IMR-90 (cell line): ENCODE measurements at regions not wholly inside any gene's neighbourhood (a gene's known extent, or its start where the extent isn't known, plus 50 kb on each side); places are given as distances from the start of the nearest gene placed in this dataset.

ENCODE experiments used
- ATAC-seq: fragments of 200-7000 bp; cut with Tn5 transposase; 2 replicates; pipeline ENCODE4 v1.9.1; 2020; ENCODE audit warnings: low read depth, mild to moderate bottlenecking, moderate library complexity
- BruUV-seq: library from RNA; stranded (reverse); fragments of 400-500 nt; replicated peaks from 2 replicates; lab custom pipeline; 2021; lab: Mats Ljungman, UMichigan
- CTCF ChIA-PET: fragments of 300-600 bp; formaldehyde crosslinking; extraction: SDS; loops from one replicate; lab custom pipeline; 2021; ENCODE audit warnings: antibody characterized with exemption; lab: Yijun Ruan, JAX
- POLR2A ChIA-PET: fragments of 300-600 bp; sonication (Branson Sonifier 250); formaldehyde crosslinking; loops from one replicate; lab custom pipeline; 2022; ENCODE audit warnings: antibody characterized with exemption; ENCODE audit not compliant: unreplicated experiment; lab: Charles Lee
- DNase-seq: peaks from one replicate; pipeline ENCODE4 v3.0.0; 2013
- H2AFZ ChIP-seq: replicated peaks from 2 replicates; pipeline ENCODE3; 2013; ENCODE audit warnings: low read length, mild to moderate bottlenecking; ENCODE audit not compliant: poor library complexity
- H2AK5ac ChIP-seq: 2 replicates; pipeline ENCODE4 v1.6.1; 2013; ENCODE audit warnings: low read depth, low read length, inconsistent platforms
- H2AK9ac ChIP-seq: replicated peaks from 2 replicates; pipeline ENCODE3; 2013; ENCODE audit warnings: mild to moderate bottlenecking, low read depth, low read length, moderate library complexity; ENCODE audit not compliant: poor library complexity
- H2BK120ac ChIP-seq: 2 replicates; pipeline ENCODE4 v1.6.1; 2013; ENCODE audit warnings: low read depth, low read length, inconsistent platforms
- H2BK15ac ChIP-seq: 3 replicates; pipeline ENCODE4 v1.6.1; 2013; ENCODE audit warnings: low read depth, low read length, inconsistent platforms
- H2BK20ac ChIP-seq: 2 replicates; pipeline ENCODE4 v1.6.1; 2013; ENCODE audit warnings: low read depth, mild to moderate bottlenecking, inconsistent platforms, low read length, moderate library complexity
- H2BK5ac ChIP-seq: 2 replicates; pipeline ENCODE4 v1.6.1; 2013; ENCODE audit warnings: mild to moderate bottlenecking, low read depth, low read length, inconsistent platforms; ENCODE audit not compliant: poor library complexity, severe bottlenecking
- H3K14ac ChIP-seq: replicated peaks from 2 replicates; pipeline ENCODE4 v1.6.1; 2013; ENCODE audit warnings: low read depth, low read length, inconsistent platforms
- H3K18ac ChIP-seq: 2 replicates; pipeline ENCODE4 v1.6.1; 2013; ENCODE audit warnings: low read depth, low read length, control low read depth
- H3K23ac ChIP-seq: 2 replicates; pipeline ENCODE4 v1.6.1; 2013; ENCODE audit warnings: low read depth, low read length, inconsistent platforms
- H3K27ac ChIP-seq: 2 replicates; pipeline ENCODE4 v1.5.1; 2013; ENCODE audit warnings: mild to moderate bottlenecking, control low read depth, low read length; ENCODE audit not compliant: insufficient read depth
- H3K27me3 ChIP-seq: 2 replicates; pipeline ENCODE4 v1.6.1; 2013; ENCODE audit warnings: low read length; ENCODE audit not compliant: control insufficient read depth, insufficient read depth
- H3K36me3 ChIP-seq: 2 replicates; pipeline ENCODE4 v1.6.1; 2013; ENCODE audit warnings: low read length, mixed read lengths; ENCODE audit not compliant: control insufficient read depth, insufficient read depth
- H3K4ac ChIP-seq: 2 replicates; pipeline ENCODE4 v1.6.1; 2013; ENCODE audit warnings: low read depth, low read length, inconsistent platforms
- H3K4me1 ChIP-seq: 2 replicates; pipeline ENCODE4 v1.6.1; 2013; ENCODE audit warnings: low read length, mixed read lengths; ENCODE audit not compliant: control insufficient read depth, insufficient read depth
- H3K4me2 ChIP-seq: 2 replicates; pipeline ENCODE4 v1.6.1; 2013; ENCODE audit warnings: low read depth, mild to moderate bottlenecking, control low read depth, low read length, moderate library complexity
- H3K4me3 ChIP-seq: 2 replicates; pipeline ENCODE4 v1.5.1; 2013; ENCODE audit warnings: low read depth, mild to moderate bottlenecking, control low read depth, low read length, moderate library complexity; ENCODE audit not compliant: insufficient read depth
- H3K56ac ChIP-seq: 2 replicates; pipeline ENCODE4 v1.6.1; 2013; ENCODE audit warnings: low read length, inconsistent platforms; ENCODE audit not compliant: insufficient read depth; ENCODE audit errors: extremely low read depth
- H3K79me1 ChIP-seq, 2 experiments: 2 replicates each; pipeline ENCODE4 v1.6.1; 2013; ENCODE audit warnings: low read length in 2 of 2, inconsistent platforms in 1 of 2, low read depth in 1 of 2
- H3K9ac ChIP-seq: 2 replicates; pipeline ENCODE4 v1.6.1; 2013; ENCODE audit warnings: low read depth, low read length, control low read depth
- H3K9me1 ChIP-seq: 2 replicates; pipeline ENCODE4 v1.6.1; 2013; ENCODE audit warnings: low read length, inconsistent platforms; ENCODE audit not compliant: insufficient read depth
- H3K9me3 ChIP-seq: 2 replicates; pipeline ENCODE4 v1.6.1; 2013; ENCODE audit warnings: low read length; ENCODE audit not compliant: control insufficient read depth, insufficient read depth
- H4K20me1 ChIP-seq: 2 replicates; pipeline ENCODE4 v1.6.1; 2013; ENCODE audit warnings: low read length, inconsistent platforms; ENCODE audit not compliant: insufficient read depth
- H4K5ac ChIP-seq: 2 replicates; pipeline ENCODE4 v1.6.1; 2013; ENCODE audit warnings: mild to moderate bottlenecking, low read depth, low read length, control low read depth
- H4K8ac ChIP-seq, 2 experiments: 2 replicates each; pipeline ENCODE4 v1.6.1; 2013; ENCODE audit warnings: low read depth in 2 of 2, low read length in 2 of 2, control low read depth in 1 of 2, inconsistent platforms in 1 of 2
- H4K91ac ChIP-seq: 2 replicates; pipeline ENCODE4 v1.6.1; 2013; ENCODE audit warnings: low read depth, low read length, inconsistent platforms; ENCODE audit not compliant: insufficient read depth
- BHLHE40 ChIP-seq: fragments of 150-350 bp; IDR thresholded peaks from 2 replicates; pipeline ENCODE4 v1.6.1; 2016; ENCODE audit warnings: mild to moderate bottlenecking, low read depth, low read length
- ELK1 ChIP-seq: fragments of 150-350 bp; IDR thresholded peaks from 2 replicates; pipeline ENCODE4 v1.6.1; 2016; ENCODE audit warnings: low read depth, mild to moderate bottlenecking, low read length, moderate library complexity, borderline replicate concordance
- FOS ChIP-seq: fragments of 150-350 bp; IDR thresholded peaks from 2 replicates; pipeline ENCODE4 v1.6.1; 2016; ENCODE audit warnings: low read depth, low read length
- MAFK ChIP-seq: IDR thresholded peaks from 2 replicates; pipeline ENCODE4 v1.6.1; 2012; ENCODE audit warnings: low read depth, low read length, improper control_type of control experiment
- MAZ ChIP-seq: IDR thresholded peaks from 2 replicates; pipeline ENCODE4 v1.6.1; 2012; ENCODE audit warnings: low read depth, mild to moderate bottlenecking, low read length, improper control_type of control experiment, moderate library complexity, borderline replicate concordance
- MXI1 ChIP-seq: IDR thresholded peaks from 2 replicates; pipeline ENCODE4 v1.6.1; 2012; ENCODE audit warnings: low read depth, mild to moderate bottlenecking, low read length, moderate library complexity, borderline replicate concordance
- RAD21 ChIP-seq: IDR thresholded peaks from 2 replicates; pipeline ENCODE4 v1.6.1; 2012; ENCODE audit warnings: low read length, improper control_type of control experiment
- WGBS, 2 experiments: methylation state at CpG; one replicate each; pipeline versions ENCODE4 v1.1.5 to v1.1.7; 2013; ENCODE audit warnings: missing lambda C conversion rate in 2 of 2; ENCODE audit not compliant: insufficient read length in 1 of 2; ENCODE audit errors: extremely low coverage in 2 of 2; 5-methylcytosine and 5-hydroxymethylcytosine counted together
- dilution Hi-C: fragments of 300-500 bp; cut with HindIII; formaldehyde crosslinking; loops from one replicate; pipeline ENCODE4 v1.14.3; 2018; ENCODE audit warnings: low sequenced_read_pairs; ENCODE audit not compliant: unreplicated experiment
- in situ Hi-C: fragments of 300-500 bp; cut with MboI; formaldehyde crosslinking; loops from 3 replicates; pipeline ENCODE4 v1.14.3; 2019; ENCODE audit warnings: low sequenced_read_pairs, inconsistent platforms, mixed read lengths
- intact Hi-C: fragments of 100-400 bp; cut with micrococcal nuclease; formaldehyde crosslinking; loops from 2 replicates; pipeline ENCODE4 v1.10.0; 2022

- Histone ChIP-seq H3K14ac (peak overlapping the region; percentile 44; the same call in 1 of the 2 replicates), H3K79me1 (peaks cover 0 to 10% of the 10 kb centered on the region in 2 experiments; a peak in 1 of 4 replicates), H3K4ac (peak overlapping the region; percentile 11; the same call in 1 of the 2 replicates), H3K4me3 (no peak overlapping the region), H2AK9ac (no peak overlapping the region), H2BK20ac (peak overlapping the region; percentile 63; the same call in 1 of the 2 replicates), H3K4me1 (peaks cover 9% of the 10 kb centered on the region), H3K56ac (no peak overlapping the region), H2AFZ (peak overlapping the region; percentile 62), H4K8ac (peak overlapping the region; percentile 1 to 59; a peak in 2 of 4 replicates), H3K9me1 (peaks cover 13% of the 10 kb centered on the region), H2BK5ac (peak overlapping the region; percentile 52), H2BK120ac (peak overlapping the region; percentile 69), H3K9me3 (no peaks in the 10 kb centered on the region), H3K23ac (no peak overlapping the region), H4K91ac (peak overlapping the region; percentile 39; the same call in 1 of the 2 replicates), H2AK5ac (peak overlapping the region; percentile 72; the same call in 1 of the 2 replicates), H2BK15ac (peak overlapping the region; percentile 8; the same call in 2 of the 3 replicates), H3K4me2 (no peak overlapping the region), H3K27me3 (no peaks in the 10 kb centered on the region), H3K27ac (no peak overlapping the region), H3K9ac (no peak overlapping the region), H3K36me3 (no peaks in the 10 kb centered on the region), H3K18ac (peak overlapping the region; percentile 8; the same call in 1 of the 2 replicates), H4K5ac (peak overlapping the region; percentile 23; the same call in 1 of the 2 replicates), H4K20me1 (no peaks in the 10 kb centered on the region)
- ChIA-PET CTCF (interaction anchor here (0.9 to 1.5 kb wide), 2 partner anchors 9 to 10 kb away, joined by 3 to 5 read pairs; no protein-coding TSS in a partner anchor), POLR2A (interaction anchor here (0.5 kb wide), 1 partner anchor 10 kb away, joined by 3 read pairs; no protein-coding TSS in a partner anchor)
- dilution Hi-C loops = no loop called here
- no TSS peak for BruUV-seq
- DNase-seq = peak; percentile 76
- no CpG with 5 or more reads among the region's 2 CpGs for WGBS, 2 experiments
- in situ Hi-C loops = no loop called here
- intact Hi-C loops = no loop called here
- peak; percentile 97 for ATAC-seq
- TF ChIP-seq MXI1 = 0 out of 2 replicates have a peak, but pooled peaks have one; percentile 50
- TF ChIP-seq FOS = peak; percentile 44; the same call in 1 of the 2 replicates
- TF ChIP-seq RAD21 = 0 out of 2 replicates have a peak, but pooled peaks have one; percentile 1
- TF ChIP-seq MAFK = no peak
- TF ChIP-seq BHLHE40 = 0 out of 2 replicates have a peak, but pooled peaks have one; percentile 37
- peak; percentile 52; the same call in 1 of the 2 replicates for TF ChIP-seq MAZ
- no peak for TF ChIP-seq ELK1
These were observed 60.9 kb upstream of the EED start for GRCh38 chr11:86183694-86184093.
